ENCODE measurements at regions not wholly inside any gene's neighbourhood (a gene's known extent, or its start where the extent isn't known, plus 50 kb on each side); places are given as distances from the start of the nearest gene placed in this dataset.

- POLR2A ChIA-PET, result no interaction called here
- DNase-seq (ENCODE audit: extremely low spot score), result no peak
- CTCF ChIA-PET, result no interaction called here
- TF ChIP-seq, protein P1, sequence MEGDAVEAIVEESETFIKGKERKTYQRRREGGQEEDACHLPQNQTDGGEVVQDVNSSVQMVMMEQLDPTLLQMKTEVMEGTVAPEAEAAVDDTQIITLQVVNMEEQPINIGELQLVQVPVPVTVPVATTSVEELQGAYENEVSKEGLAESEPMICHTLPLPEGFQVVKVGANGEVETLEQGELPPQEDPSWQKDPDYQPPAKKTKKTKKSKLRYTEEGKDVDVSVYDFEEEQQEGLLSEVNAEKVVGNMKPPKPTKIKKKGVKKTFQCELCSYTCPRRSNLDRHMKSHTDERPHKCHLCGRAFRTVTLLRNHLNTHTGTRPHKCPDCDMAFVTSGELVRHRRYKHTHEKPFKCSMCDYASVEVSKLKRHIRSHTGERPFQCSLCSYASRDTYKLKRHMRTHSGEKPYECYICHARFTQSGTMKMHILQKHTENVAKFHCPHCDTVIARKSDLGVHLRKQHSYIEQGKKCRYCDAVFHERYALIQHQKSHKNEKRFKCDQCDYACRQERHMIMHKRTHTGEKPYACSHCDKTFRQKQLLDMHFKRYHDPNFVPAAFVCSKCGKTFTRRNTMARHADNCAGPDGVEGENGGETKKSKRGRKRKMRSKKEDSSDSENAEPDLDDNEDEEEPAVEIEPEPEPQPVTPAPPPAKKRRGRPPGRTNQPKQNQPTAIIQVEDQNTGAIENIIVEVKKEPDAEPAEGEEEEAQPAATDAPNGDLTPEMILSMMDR (IDR thresholded peaks at IDR 0.05; ENCODE audit: control extremely low read depth, extremely low read depth, low read depth, missing control alignments), result no peak
These were observed 563.0 kb downstream of the SOX6 start for GRCh38 chr11:15793043-15793996.

DNA sequence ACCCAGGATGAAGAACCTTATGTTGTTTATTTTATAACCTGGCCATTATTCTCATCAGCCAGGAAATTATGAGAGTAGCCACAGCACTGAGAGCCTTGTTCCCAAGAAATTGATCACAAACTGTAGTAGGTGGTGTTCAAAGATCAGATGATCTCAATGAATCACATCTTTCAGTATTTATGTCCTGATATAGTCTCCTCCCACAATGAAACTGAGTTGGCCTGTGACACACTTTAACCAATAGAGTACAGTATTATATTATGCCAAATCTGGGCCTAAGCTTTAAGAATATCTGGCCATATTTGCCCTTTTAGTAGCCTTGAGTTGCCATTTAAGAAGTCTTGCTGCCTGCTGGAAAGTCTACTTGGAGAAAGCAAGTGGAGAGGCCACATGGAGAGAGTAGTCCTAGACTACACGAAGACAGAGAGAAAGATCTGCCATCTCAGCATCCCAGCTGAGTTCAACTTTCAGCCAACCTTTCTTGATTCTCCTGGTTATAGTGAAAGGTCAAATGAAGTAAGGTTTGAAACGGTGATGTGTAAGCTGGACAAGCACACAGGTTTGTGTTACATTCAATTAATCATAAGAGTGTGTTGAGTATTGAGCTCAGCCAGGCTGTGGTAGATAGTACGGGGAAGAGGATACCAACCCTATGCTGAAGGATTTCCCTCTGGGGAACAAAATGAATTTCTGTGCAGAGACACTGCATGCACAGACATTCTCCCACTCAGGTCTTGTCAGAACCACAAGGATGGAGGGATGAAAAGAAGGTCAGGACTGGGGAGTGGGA is 561.8 kb downstream of the SOX6 start:
- TF ChIP-seq, protein P1 (IDR thresholded peaks at IDR 0.05; ENCODE audit: control extremely low read depth, extremely low read depth, low read depth, missing control alignments), result no peak
- DNase-seq (ENCODE audit: extremely low spot score), result no peak
- POLR2A ChIA-PET, result no interaction called here

GRCh38 chr11:15795378-15795777 is 561.0 kb downstream of the SOX6 start:
- ChIA-PET CTCF (interaction anchor here (1.4 kb wide), 1 partner anchor 23 kb away, joined by 3 read pairs; no protein-coding TSS in a partner anchor), POLR2A (no interaction called here)
- no peak for DNase-seq (ENCODE audit: extremely low spot score)
- TF ChIP-seq, protein P1 (IDR thresholded peaks at IDR 0.05; ENCODE audit: control extremely low read depth, extremely low read depth, low read depth, missing control alignments), result no peak

More for the DNA sequence above, 561.8 kb downstream of the SOX6 start:
- CTCF ChIA-PET, result no interaction called here

DNA sequence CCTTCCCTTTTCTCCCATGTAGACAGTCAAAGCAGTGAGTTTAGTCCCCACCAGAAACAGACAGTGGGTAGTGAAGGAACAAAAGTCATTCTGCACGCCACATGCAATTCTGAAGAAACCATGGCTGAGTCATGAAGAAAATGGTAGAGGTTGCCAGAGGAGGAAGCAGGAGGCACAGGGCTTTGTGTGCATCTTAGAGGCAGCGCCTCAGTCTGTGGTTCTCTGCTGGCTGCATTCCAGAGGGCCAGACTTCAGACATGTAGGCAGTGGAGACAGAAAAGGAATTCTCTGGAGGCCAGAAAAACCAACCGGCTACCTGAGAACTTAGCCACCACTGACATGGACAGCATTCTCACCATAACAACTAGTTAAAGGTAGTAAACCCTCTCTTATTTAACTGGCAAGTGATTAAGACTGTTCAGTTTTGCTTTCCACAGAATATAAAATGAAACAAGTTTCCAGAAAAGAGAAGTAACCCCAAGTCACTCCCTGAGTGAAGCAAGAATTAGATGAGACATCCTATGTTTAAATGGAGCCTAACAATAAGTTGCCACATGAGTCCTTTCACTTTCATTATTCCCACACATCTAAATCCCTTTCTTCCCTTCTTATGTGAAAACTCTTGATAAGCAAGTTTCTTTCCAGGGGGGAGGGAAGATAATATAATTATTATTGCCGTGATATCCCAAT is 556.1 kb downstream of the SOX6 start:
- TF ChIP-seq, protein P1 (IDR thresholded peaks at IDR 0.05; ENCODE audit: control extremely low read depth, extremely low read depth, low read depth, missing control alignments), result no peak
- ChIA-PET POLR2A (no interaction called here), CTCF (interaction anchor here (1.3 kb wide), 1 partner anchor 10 kb away, joined by 3 read pairs; no protein-coding TSS in a partner anchor)
- DNase-seq (ENCODE audit: extremely low spot score), result no peak

DNA sequence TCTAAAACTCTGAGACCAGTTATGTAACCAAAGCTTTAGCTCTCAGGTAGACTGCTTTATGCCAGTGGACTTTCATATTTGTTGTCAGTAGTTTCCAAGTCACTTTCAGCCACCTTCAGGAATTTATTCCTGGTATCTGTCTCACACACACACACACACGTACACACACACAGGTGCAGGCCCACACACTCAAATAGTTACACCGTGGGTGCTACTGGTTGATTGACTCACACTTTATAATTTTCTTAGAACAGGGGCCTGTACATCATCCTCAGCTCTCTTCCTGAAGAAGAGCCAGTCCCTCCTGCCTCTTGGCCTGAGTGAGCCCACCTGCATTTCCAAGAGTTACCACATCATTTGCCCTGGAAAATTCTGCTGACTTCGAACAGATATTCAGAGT is 555.2 kb downstream of the SOX6 start:
- POLR2A ChIA-PET, result no interaction called here
- CTCF ChIA-PET, result interaction anchor here (1.5 kb wide), 1 partner anchor 14 kb away, joined by 4 read pairs; no protein-coding TSS in a partner anchor

More for the DNA sequence above, 555.2 kb downstream of the SOX6 start:
- DNase-seq (ENCODE audit: extremely low spot score), result no peak
- TF ChIP-seq, protein P1 (IDR thresholded peaks at IDR 0.05; ENCODE audit: control extremely low read depth, extremely low read depth, low read depth, missing control alignments), result no peak
